ENCODE measurements at regions not wholly inside any gene's neighbourhood (a gene's known extent, or its start where the extent isn't known, plus 50 kb on each side); places are given as distances from the start of the nearest gene placed in this dataset.

DNA sequence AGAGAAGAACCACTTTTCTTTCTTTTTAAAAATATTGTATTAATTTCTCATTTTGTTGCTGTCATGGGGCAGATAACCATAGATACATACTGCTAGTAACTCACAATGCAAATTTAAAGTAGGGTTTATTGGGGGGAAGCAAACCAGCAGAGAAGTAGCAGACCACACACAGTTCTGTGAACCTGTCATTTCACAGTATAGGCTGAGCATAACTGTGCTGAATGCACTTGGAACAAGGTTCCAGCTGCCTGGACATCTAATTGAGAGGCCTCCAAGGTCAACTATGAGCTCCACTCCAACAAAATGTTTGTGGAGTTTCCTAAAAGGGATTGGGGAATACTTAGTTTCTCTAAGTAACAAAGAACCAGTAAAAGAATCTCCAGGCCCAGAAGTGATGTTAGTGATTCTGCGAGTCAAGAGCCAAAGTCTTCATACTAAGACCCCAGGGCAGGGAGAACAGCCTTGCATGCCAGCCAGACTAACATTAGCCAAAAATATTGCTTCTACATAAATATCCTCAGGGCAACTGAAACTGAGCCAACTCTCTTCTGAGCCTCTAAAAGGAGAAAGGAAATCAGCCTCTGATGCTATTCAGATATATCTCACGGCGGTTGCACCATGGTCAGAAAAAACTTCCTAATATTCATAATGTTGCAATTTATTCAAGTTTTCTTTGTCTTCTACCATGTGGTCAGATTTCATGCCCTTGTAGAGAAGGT lies 856.4 kb upstream of the ALCAM start:
- ATAC-seq (ENCODE audit: low FRiP score) (no peak), DNase-seq (ENCODE audit: low spot score) (no peak)

DNA sequence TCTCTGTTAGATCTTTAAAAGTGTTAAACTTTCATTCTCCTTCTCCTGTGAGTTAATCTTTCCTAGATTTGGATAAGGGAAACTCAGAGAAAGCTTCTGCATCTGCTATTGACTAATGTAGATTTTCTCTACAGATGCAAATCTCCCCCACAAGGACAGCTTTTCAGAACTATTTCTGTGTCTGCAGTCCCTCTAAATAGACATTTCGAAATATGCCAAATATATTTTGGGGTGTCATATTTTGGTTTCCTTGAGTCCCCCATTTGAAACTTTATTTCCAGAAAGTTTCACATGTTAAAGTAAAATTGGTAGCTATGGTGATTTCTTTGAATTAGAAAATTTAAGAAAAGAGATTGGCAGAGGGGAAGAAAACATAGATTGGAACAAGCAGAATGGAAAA lies 852.3 kb upstream of the ALCAM start:
- ATAC-seq (ENCODE audit: low FRiP score): no peak
- no peak for DNase-seq (ENCODE audit: low spot score)
- TF ChIP-seq CTCF (IDR thresholded peaks at IDR 0.05): no peak

More for the DNA sequence above, 856.4 kb upstream of the ALCAM start:
- TF ChIP-seq CTCF (IDR thresholded peaks at IDR 0.05): no peak

- TF ChIP-seq CTCF (IDR thresholded peaks at IDR 0.05): no peak
- no peak for ATAC-seq (ENCODE audit: low FRiP score)
- DNase-seq (ENCODE audit: low spot score): no peak
Measured at GRCh38 chr3:104514776-104515175, 851.9 kb upstream of the ALCAM start.

- no peak for TF ChIP-seq CTCF (IDR thresholded peaks at IDR 0.05)
- DNase-seq (ENCODE audit: low spot score) (no peak), ATAC-seq (ENCODE audit: low FRiP score) (no peak)
Measured at GRCh38 chr3:104519068-104519467, 847.6 kb upstream of the ALCAM start.

- DNase-seq (ENCODE audit: low spot score) (no peak), ATAC-seq (ENCODE audit: low FRiP score) (no peak)
- no peak for TF ChIP-seq CTCF (IDR thresholded peaks at IDR 0.05)
Measured at GRCh38 chr3:104519468-104520227, 847.1 kb upstream of the ALCAM start.

GRCh38 chr3:104520228-104520655 lies 846.5 kb upstream of the ALCAM start:
- no peak for TF ChIP-seq CTCF (IDR thresholded peaks at IDR 0.05)
- DNase-seq (ENCODE audit: low spot score) (no peak), ATAC-seq (ENCODE audit: low FRiP score) (no peak)
